ENCODE measurements at regions not wholly inside any gene's neighbourhood (a gene's known extent, or its start where the extent isn't known, plus 50 kb on each side); places are given as distances from the start of the nearest gene placed in this dataset.

DNA sequence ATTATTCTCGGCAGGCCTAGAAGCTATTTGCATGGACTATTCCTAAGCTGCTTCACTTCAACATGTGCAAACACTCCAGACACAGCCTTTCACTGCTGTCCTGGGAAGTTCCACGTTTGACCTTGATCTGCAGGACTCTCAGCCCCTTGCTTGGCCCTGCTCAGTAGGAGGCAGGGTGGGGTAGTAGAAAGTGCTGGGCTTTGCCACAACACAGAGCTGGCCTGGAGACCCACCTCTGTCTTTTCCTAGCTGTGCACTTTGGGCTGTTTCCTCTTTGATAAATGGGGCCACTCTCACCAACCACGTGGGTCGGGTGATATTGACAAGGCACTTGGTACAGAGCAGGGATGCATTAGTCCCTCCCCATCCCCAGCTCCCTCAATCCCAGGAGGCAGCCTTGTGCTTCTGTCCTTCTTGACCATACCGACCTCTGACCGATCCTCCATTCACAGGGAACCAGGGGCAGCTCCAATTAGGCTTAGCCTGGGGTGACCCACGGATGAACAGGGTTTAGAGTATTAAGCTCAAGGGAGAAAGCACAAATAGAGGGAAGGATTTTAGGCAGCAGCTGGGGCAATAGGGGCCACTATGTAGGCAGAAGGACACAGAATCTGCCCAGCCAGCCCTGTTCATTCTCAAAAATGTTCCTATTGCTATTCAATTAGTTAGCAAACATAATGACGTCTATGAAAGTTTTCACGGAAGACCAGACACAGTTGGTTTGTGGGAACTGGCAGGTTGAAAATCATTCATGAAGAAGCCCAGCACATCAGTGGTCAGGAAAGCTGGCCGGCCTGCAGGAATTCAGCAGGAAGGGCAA lies 63.3 kb downstream of the SYNE3 start:
- H3K4me1 Mint-ChIP-seq: peaks cover 3% of the 10 kb centered on the region; the same call in 1 of the 3 replicates

More for the DNA sequence above, 63.3 kb downstream of the SYNE3 start:
- Mint-ChIP-seq H3K9me3 (no peaks in the 10 kb centered on the region; the same call in 2 of the 3 replicates), H3K27me3 (ENCODE audit: insufficient read depth, low read depth, poor library complexity) (peaks cover 8% of the 10 kb centered on the region), H3K4me3 (no peak overlapping the region), H3K36me3 (ENCODE audit: low read depth) (no peaks in the 10 kb centered on the region), H3K27ac (no peak overlapping the region)
- H3K4me3 ChIP-seq: no peak overlapping the region
- no peak for ATAC-seq
- H3K4me1 ChIP-seq (ENCODE audit: insufficient read depth): no peaks in the 10 kb centered on the region
- H3K9me2 ChIP-seq (ENCODE audit: insufficient read depth): no peaks in the 10 kb centered on the region
- TF ChIP-seq, protein P1, sequence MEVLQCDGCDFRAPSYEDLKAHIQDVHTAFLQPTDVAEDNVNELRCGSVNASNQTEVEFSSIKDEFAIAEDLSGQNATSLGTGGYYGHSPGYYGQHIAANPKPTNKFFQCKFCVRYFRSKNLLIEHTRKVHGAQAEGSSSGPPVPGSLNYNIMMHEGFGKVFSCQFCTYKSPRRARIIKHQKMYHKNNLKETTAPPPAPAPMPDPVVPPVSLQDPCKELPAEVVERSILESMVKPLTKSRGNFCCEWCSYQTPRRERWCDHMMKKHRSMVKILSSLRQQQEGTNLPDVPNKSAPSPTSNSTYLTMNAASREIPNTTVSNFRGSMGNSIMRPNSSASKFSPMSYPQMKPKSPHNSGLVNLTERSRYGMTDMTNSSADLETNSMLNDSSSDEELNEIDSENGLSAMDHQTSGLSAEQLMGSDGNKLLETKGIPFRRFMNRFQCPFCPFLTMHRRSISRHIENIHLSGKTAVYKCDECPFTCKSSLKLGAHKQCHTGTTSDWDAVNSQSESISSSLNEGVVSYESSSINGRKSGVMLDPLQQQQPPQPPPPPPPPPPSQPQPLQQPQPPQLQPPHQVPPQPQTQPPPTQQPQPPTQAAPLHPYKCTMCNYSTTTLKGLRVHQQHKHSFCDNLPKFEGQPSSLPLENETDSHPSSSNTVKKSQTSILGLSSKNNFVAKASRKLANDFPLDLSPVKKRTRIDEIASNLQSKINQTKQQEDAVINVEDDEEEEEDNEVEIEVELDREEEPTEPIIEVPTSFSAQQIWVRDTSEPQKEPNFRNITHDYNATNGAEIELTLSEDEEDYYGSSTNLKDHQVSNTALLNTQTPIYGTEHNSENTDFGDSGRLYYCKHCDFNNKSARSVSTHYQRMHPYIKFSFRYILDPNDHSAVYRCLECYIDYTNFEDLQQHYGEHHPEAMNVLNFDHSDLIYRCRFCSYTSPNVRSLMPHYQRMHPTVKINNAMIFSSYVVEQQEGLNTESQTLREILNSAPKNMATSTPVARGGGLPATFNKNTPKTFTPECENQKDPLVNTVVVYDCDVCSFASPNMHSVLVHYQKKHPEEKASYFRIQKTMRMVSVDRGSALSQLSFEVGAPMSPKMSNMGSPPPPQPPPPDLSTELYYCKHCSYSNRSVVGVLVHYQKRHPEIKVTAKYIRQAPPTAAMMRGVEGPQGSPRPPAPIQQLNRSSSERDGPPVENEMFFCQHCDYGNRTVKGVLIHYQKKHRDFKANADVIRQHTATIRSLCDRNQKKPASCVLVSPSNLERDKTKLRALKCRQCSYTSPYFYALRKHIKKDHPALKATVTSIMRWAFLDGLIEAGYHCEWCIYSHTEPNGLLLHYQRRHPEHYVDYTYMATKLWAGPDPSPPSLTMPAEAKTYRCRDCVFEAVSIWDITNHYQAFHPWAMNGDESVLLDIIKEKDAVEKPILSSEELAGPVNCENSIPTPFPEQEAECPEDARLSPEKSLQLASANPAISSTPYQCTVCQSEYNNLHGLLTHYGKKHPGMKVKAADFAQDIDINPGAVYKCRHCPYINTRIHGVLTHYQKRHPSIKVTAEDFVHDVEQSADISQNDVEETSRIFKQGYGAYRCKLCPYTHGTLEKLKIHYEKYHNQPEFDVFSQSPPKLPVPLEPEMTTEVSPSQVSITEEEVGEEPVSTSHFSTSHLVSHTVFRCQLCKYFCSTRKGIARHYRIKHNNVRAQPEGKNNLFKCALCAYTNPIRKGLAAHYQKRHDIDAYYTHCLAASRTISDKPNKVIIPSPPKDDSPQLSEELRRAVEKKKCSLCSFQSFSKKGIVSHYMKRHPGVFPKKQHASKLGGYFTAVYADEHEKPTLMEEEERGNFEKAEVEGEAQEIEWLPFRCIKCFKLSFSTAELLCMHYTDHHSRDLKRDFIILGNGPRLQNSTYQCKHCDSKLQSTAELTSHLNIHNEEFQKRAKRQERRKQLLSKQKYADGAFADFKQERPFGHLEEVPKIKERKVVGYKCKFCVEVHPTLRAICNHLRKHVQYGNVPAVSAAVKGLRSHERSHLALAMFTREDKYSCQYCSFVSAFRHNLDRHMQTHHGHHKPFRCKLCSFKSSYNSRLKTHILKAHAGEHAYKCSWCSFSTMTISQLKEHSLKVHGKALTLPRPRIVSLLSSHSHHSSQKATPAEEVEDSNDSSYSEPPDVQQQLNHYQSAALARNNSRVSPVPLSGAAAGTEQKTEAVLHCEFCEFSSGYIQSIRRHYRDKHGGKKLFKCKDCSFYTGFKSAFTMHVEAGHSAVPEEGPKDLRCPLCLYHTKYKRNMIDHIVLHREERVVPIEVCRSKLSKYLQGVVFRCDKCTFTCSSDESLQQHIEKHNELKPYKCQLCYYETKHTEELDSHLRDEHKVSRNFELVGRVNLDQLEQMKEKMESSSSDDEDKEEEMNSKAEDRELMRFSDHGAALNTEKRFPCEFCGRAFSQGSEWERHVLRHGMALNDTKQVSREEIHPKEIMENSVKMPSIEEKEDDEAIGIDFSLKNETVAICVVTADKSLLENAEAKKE (CRISPR knock-in tag; IDR thresholded peaks at IDR 0.05): no peak
- TF ChIP-seq ZNF114 (CRISPR knock-in tag; IDR thresholded peaks at IDR 0.05) (no peak), JUNB (IDR thresholded peaks at IDR 0.05; ENCODE audit: unreplicated experiment) (no peak), CREB1 (CRISPR knock-in tag; IDR thresholded peaks at IDR 0.05; ENCODE audit: low read depth) (no peak), CTCF (conservative IDR thresholded peaks at IDR 0.05; ENCODE audit: low read depth in 2 of 2) (no peak), POLR2AphosphoS5 (IDR thresholded peaks at IDR 0.05; ENCODE audit: low read depth) (no peak), STAT1 (IDR thresholded peaks at IDR 0.05; ENCODE audit: unreplicated experiment) (no peak), ZNF331 (CRISPR knock-in tag; IDR thresholded peaks at IDR 0.05; ENCODE audit: low read depth) (no peak), EZH2phosphoT487 (IDR thresholded peaks at IDR 0.05; ENCODE audit: unreplicated experiment) (no peak)
- TF ChIP-seq, protein P2, sequence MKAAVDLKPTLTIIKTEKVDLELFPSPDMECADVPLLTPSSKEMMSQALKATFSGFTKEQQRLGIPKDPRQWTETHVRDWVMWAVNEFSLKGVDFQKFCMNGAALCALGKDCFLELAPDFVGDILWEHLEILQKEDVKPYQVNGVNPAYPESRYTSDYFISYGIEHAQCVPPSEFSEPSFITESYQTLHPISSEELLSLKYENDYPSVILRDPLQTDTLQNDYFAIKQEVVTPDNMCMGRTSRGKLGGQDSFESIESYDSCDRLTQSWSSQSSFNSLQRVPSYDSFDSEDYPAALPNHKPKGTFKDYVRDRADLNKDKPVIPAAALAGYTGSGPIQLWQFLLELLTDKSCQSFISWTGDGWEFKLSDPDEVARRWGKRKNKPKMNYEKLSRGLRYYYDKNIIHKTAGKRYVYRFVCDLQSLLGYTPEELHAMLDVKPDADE (IDR thresholded peaks at IDR 0.05): no peak
- TF ChIP-seq, protein P3, sequence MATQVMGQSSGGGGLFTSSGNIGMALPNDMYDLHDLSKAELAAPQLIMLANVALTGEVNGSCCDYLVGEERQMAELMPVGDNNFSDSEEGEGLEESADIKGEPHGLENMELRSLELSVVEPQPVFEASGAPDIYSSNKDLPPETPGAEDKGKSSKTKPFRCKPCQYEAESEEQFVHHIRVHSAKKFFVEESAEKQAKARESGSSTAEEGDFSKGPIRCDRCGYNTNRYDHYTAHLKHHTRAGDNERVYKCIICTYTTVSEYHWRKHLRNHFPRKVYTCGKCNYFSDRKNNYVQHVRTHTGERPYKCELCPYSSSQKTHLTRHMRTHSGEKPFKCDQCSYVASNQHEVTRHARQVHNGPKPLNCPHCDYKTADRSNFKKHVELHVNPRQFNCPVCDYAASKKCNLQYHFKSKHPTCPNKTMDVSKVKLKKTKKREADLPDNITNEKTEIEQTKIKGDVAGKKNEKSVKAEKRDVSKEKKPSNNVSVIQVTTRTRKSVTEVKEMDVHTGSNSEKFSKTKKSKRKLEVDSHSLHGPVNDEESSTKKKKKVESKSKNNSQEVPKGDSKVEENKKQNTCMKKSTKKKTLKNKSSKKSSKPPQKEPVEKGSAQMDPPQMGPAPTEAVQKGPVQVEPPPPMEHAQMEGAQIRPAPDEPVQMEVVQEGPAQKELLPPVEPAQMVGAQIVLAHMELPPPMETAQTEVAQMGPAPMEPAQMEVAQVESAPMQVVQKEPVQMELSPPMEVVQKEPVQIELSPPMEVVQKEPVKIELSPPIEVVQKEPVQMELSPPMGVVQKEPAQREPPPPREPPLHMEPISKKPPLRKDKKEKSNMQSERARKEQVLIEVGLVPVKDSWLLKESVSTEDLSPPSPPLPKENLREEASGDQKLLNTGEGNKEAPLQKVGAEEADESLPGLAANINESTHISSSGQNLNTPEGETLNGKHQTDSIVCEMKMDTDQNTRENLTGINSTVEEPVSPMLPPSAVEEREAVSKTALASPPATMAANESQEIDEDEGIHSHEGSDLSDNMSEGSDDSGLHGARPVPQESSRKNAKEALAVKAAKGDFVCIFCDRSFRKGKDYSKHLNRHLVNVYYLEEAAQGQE (IDR thresholded peaks at IDR 0.05; ENCODE audit: unreplicated experiment): no peak
- no peaks in the 10 kb centered on the region for H3K27me3 ChIP-seq (ENCODE audit: insufficient read depth)
- no peaks in the 10 kb centered on the region for H3K36me3 ChIP-seq (ENCODE audit: insufficient read depth)
- no peak overlapping the region for H3K27ac ChIP-seq (ENCODE audit: low read depth)
- no peaks in the 10 kb centered on the region for H3K79me2 ChIP-seq (replicated peaks; ENCODE audit: insufficient read depth)
- no peaks in the 10 kb centered on the region for H3F3A ChIP-seq (replicated peaks; ENCODE audit: low read depth)
- DNase-seq (ENCODE audit: low spot score): no peak
- H4K20me1 ChIP-seq (replicated peaks; ENCODE audit: insufficient read depth): no peaks in the 10 kb centered on the region
- no peak overlapping the region for H2AFZ ChIP-seq
- no peak overlapping the region for H3K4me2 ChIP-seq
